BLaER1 (cell line): ENCODE measurements at regions not wholly inside any gene's neighbourhood (a gene's known extent, or its start where the extent isn't known, plus 50 kb on each side); places are given as distances from the start of the nearest gene placed in this dataset.
"Not testable (repeated sequence)": the region's sequence is repeated elsewhere in the genome, so short reads cannot be mapped to it uniquely, and the experiment has no call there.

Source experiments
- H3K27ac ChIP-seq: shearing (Covaris generic); formaldehyde crosslinking; 2 replicates; pipeline ENCODE4 v1.8.1; 2022
- H3K27me3 ChIP-seq: shearing (Covaris generic); formaldehyde crosslinking; 2 replicates; pipeline ENCODE4 v1.8.1; 2022
- H3K36me3 ChIP-seq: shearing (Covaris generic); formaldehyde crosslinking; 2 replicates; pipeline ENCODE4 v1.8.1; 2022
- H3K4me1 ChIP-seq: shearing (Covaris generic); formaldehyde crosslinking; 2 replicates; pipeline ENCODE4 v1.8.1; 2022
- H3K4me2 ChIP-seq: shearing (Covaris generic); formaldehyde crosslinking; 2 replicates; pipeline ENCODE4 v1.8.1; 2022
- H3K4me3 ChIP-seq: shearing (Covaris generic); formaldehyde crosslinking; 2 replicates; pipeline ENCODE4 v1.8.1; 2022
- H3K9ac ChIP-seq: shearing (Covaris generic); formaldehyde crosslinking; 2 replicates; pipeline ENCODE4 v1.8.1; 2022
- H3K9me3 ChIP-seq: shearing (Covaris generic); formaldehyde crosslinking; 2 replicates; pipeline ENCODE4 v1.8.1; 2022
- H4K20me1 ChIP-seq: shearing (Covaris generic); formaldehyde crosslinking; 2 replicates; pipeline ENCODE4 v1.8.1; 2022
- Cebpa-rat ChIP-seq: shearing (Covaris generic); IDR thresholded peaks from 2 replicates; pipeline ENCODE4 v1.8.1; 2022

- TF ChIP-seq Cebpa-rat: no peak
- no peaks in the 10 kb centered on the region for H3K27me3 ChIP-seq
- H3K9ac ChIP-seq: no peak overlapping the region
- no peaks in the 10 kb centered on the region for H3K36me3 ChIP-seq
- no peaks in the 10 kb centered on the region for H3K4me1 ChIP-seq
- no peak overlapping the region for H3K27ac ChIP-seq
- peaks cover 20% of the 10 kb centered on the region for H3K9me3 ChIP-seq
- H3K4me3 ChIP-seq: no peak overlapping the region
- H4K20me1 ChIP-seq: no peaks in the 10 kb centered on the region
- H3K4me2 ChIP-seq: no peak overlapping the region
These were observed 224.1 kb upstream of the ISL1 start for GRCh38 chr5:51159164-51159563.

GRCh38 chr5:51159606-51160005 is 223.6 kb upstream of the ISL1 start:
- Histone ChIP-seq H3K4me1 (no peaks in the 10 kb centered on the region), H3K4me2 (no peak overlapping the region), H3K4me3 (no peak overlapping the region), H3K9ac (no peak overlapping the region), H3K9me3 (peaks cover 20% of the 10 kb centered on the region), H4K20me1 (no peaks in the 10 kb centered on the region), H3K27ac (no peak overlapping the region), H3K36me3 (no peaks in the 10 kb centered on the region), H3K27me3 (no peaks in the 10 kb centered on the region)
- TF ChIP-seq Cebpa-rat: no peak

- H3K4me2 ChIP-seq: no peak overlapping the region
- H3K27me3 ChIP-seq: no peaks in the 10 kb centered on the region
- no peak overlapping the region for H3K9ac ChIP-seq
- H3K36me3 ChIP-seq: no peaks in the 10 kb centered on the region
- no peak overlapping the region for H3K4me3 ChIP-seq
- peaks cover 20% of the 10 kb centered on the region for H3K9me3 ChIP-seq
- H3K4me1 ChIP-seq: no peaks in the 10 kb centered on the region
- no peak for TF ChIP-seq Cebpa-rat
- H3K27ac ChIP-seq: no peak overlapping the region
- no peaks in the 10 kb centered on the region for H4K20me1 ChIP-seq
These were observed 221.0 kb upstream of the ISL1 start for GRCh38 chr5:51162245-51162644.

GRCh38 chr5:51165621-51166020 is 217.6 kb upstream of the ISL1 start:
- H3K27ac ChIP-seq, H3K4me2 ChIP-seq, H3K4me3 ChIP-seq, H3K36me3 ChIP-seq, H3K27me3 ChIP-seq, H4K20me1 ChIP-seq, H3K9ac ChIP-seq, H3K4me1 ChIP-seq: not testable (repeated sequence)
- H3K9me3 ChIP-seq: peaks cover 17% of the 10 kb centered on the region

- Histone ChIP-seq H4K20me1 (no peaks in the 10 kb centered on the region), H3K36me3 (no peaks in the 10 kb centered on the region), H3K4me2 (no peak overlapping the region), H3K4me3 (no peak overlapping the region), H3K9ac (no peak overlapping the region), H3K27me3 (no peaks in the 10 kb centered on the region), H3K9me3 (no peaks in the 10 kb centered on the region), H3K4me1 (no peaks in the 10 kb centered on the region), H3K27ac (no peak overlapping the region)
- TF ChIP-seq Cebpa-rat: no peak
These were observed 210.2 kb upstream of the ISL1 start for GRCh38 chr5:51172903-51173626.

- no peak for TF ChIP-seq Cebpa-rat
- Histone ChIP-seq H3K4me3 (no peak overlapping the region), H3K9ac (no peak overlapping the region), H3K27ac (no peak overlapping the region), H3K27me3 (no peaks in the 10 kb centered on the region), H3K4me2 (no peak overlapping the region), H4K20me1 (no peaks in the 10 kb centered on the region), H3K36me3 (no peaks in the 10 kb centered on the region), H3K4me1 (no peaks in the 10 kb centered on the region), H3K9me3 (no peaks in the 10 kb centered on the region)
These were observed 201.9 kb upstream of the ISL1 start for GRCh38 chr5:51181208-51181894.

GRCh38 chr5:51185850-51186329 is 197.4 kb upstream of the ISL1 start:
- no peak for TF ChIP-seq Cebpa-rat
- H4K20me1 ChIP-seq: no peaks in the 10 kb centered on the region
- no peak overlapping the region for H3K4me2 ChIP-seq

GRCh38 chr5:51188001-51188591 is 195.2 kb upstream of the ISL1 start:
- H3K4me3 ChIP-seq: no peak overlapping the region
- H3K27ac ChIP-seq: no peak overlapping the region
- no peak for TF ChIP-seq Cebpa-rat
- no peak overlapping the region for H3K9ac ChIP-seq
- no peak overlapping the region for H3K4me2 ChIP-seq
- no peaks in the 10 kb centered on the region for H3K9me3 ChIP-seq
- no peaks in the 10 kb centered on the region for H4K20me1 ChIP-seq
- no peaks in the 10 kb centered on the region for H3K27me3 ChIP-seq
- no peaks in the 10 kb centered on the region for H3K4me1 ChIP-seq
- no peaks in the 10 kb centered on the region for H3K36me3 ChIP-seq

More at GRCh38 chr5:51185850-51186329, 197.4 kb upstream of the ISL1 start:
- Histone ChIP-seq H3K27ac (no peak overlapping the region), H3K27me3 (no peaks in the 10 kb centered on the region), H3K9me3 (no peaks in the 10 kb centered on the region), H3K9ac (no peak overlapping the region), H3K4me3 (no peak overlapping the region), H3K4me1 (no peaks in the 10 kb centered on the region), H3K36me3 (no peaks in the 10 kb centered on the region)

- TF ChIP-seq Cebpa-rat: no peak
- H3K4me3 ChIP-seq: no peak overlapping the region
These were observed 188.6 kb upstream of the ISL1 start for GRCh38 chr5:51194671-51195070.

GRCh38 chr5:51201024-51201423 is 182.2 kb upstream of the ISL1 start:
- Histone ChIP-seq H3K9me3 (no peaks in the 10 kb centered on the region), H3K27ac (no peak overlapping the region), H4K20me1 (no peaks in the 10 kb centered on the region), H3K4me1 (no peaks in the 10 kb centered on the region), H3K27me3 (no peaks in the 10 kb centered on the region), H3K4me2 (no peak overlapping the region), H3K4me3 (no peak overlapping the region), H3K36me3 (no peaks in the 10 kb centered on the region), H3K9ac (no peak overlapping the region)
- TF ChIP-seq Cebpa-rat: no peak

More at GRCh38 chr5:51194671-51195070, 188.6 kb upstream of the ISL1 start:
- H3K27ac ChIP-seq: no peak overlapping the region
- H3K9ac ChIP-seq: no peak overlapping the region
- H4K20me1 ChIP-seq: no peaks in the 10 kb centered on the region
- no peaks in the 10 kb centered on the region for H3K36me3 ChIP-seq
- no peaks in the 10 kb centered on the region for H3K4me1 ChIP-seq
- H3K4me2 ChIP-seq: no peak overlapping the region
- no peaks in the 10 kb centered on the region for H3K27me3 ChIP-seq
- H3K9me3 ChIP-seq: no peaks in the 10 kb centered on the region
